BE2C (cell line): ENCODE measurements at regions not wholly inside any gene's neighbourhood (a gene's known extent, or its start where the extent isn't known, plus 50 kb on each side); places are given as distances from the start of the nearest gene placed in this dataset.

Experiments
- DNase-seq: peaks from one replicate; pipeline ENCODE4 v3.0.0-alpha.2; 2020
- H3K27me3 ChIP-seq: fragments of 250-450 bp; sonication (Bioruptor Pico); 2 replicates; pipeline ENCODE4 v1.5.1; 2020; ENCODE audit warnings: mild to moderate bottlenecking
- H3K36me3 ChIP-seq: fragments of 250-450 bp; sonication (Bioruptor Pico); 2 replicates; pipeline ENCODE4 v1.5.1; 2020; ENCODE audit warnings: mild to moderate bottlenecking
- H3K4me1 ChIP-seq: fragments of 250-450 bp; sonication (Bioruptor Pico); 2 replicates; pipeline ENCODE4 v1.5.1; 2020
- H3K4me3 ChIP-seq: 2 replicates; pipeline ENCODE4 v1.5.1; 2011; ENCODE audit warnings: low read depth, low read length
- H3K9me3 ChIP-seq: fragments of 250-450 bp; sonication (Bioruptor Pico); 2 replicates; pipeline ENCODE4 v1.5.1; 2020
- CTCF ChIP-seq: IDR thresholded peaks from 2 replicates; pipeline ENCODE4 v1.5.1; 2012; ENCODE audit warnings: mild to moderate bottlenecking, low read depth, low read length

DNA sequence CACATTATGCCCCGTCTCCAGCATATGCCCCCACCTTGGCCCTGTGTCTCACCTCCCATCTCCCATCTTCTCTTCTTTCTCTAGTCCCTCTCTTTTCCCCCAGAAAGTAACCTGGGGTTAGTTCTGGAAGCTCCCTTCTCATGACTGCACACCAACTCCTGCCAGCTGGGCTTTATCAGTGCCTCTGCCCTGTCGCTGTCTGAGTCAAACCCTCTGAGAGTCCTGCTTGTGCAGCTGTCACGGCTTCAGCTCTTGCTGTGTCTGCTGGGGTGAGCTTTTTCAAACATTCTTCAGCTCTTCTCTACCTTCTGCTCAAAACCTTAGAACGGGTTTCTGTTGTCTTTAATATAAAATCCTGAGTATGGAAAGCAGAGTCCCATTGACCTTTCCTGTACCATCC, 304.5 kb upstream of the B3GAT1 start:
- Histone ChIP-seq H3K4me3 (no peak overlapping the region), H3K9me3 (no peaks in the 10 kb centered on the region), H3K36me3 (no peaks in the 10 kb centered on the region), H3K27me3 (peaks cover 21% of the 10 kb centered on the region), H3K4me1 (no peaks in the 10 kb centered on the region)
- DNase-seq, result no peak
- TF ChIP-seq CTCF, result no peak

- Histone ChIP-seq H3K9me3 (no peaks in the 10 kb centered on the region), H3K4me3 (no peak overlapping the region), H3K4me1 (no peaks in the 10 kb centered on the region), H3K27me3 (peaks cover 22% of the 10 kb centered on the region), H3K36me3 (no peaks in the 10 kb centered on the region)
- DNase-seq, result no peak
- TF ChIP-seq CTCF, result no peak
Observed at GRCh38 chr11:134714021-134714656, 302.1 kb upstream of the B3GAT1 start.

DNA sequence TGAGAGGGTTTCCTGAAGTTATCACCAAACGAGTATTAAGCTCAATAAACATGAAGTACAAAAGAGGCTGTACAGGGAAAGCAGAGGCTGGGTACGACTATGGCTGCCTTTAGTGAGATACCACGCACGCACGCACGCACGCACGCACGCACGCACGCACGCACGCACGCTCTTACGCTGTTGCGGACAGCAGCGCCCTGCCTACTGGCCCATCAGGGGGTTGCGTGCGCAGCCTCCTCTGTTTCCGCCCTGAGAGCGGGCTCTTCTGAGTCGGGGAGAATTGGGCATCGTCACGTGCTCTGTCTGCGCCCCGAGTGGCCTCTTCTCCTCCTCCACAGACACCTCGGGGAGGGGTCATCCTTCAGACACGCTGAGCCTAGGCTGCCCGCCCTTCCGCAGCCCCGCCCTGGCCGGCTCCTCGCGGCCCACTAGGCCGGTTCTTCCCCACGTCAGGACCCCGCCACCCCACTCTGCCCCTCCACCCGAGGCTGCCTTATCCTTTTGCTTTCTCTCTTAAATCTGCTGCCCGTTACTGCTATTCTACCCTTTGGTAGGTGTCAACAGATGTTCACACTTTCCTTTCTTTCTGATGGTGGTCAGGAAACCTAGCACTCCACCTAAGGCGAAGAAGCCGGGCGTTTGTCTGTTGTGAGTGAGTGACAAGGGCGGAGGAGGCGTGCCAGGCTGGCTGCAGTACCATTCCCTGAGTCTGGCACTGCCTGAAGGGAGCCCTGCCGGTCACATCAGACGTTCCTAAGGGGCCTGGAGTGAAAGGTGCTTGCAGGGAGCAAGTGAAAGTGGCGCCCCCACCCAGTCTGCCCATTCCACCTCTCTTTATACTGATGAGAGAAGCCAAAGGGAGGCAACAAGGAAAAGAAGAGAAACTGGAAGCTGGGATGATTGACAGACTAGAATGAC, 300.4 kb upstream of the B3GAT1 start:
- Histone ChIP-seq H3K4me3 (no peak overlapping the region), H3K4me1 (no peaks in the 10 kb centered on the region), H3K36me3 (no peaks in the 10 kb centered on the region), H3K9me3 (no peaks in the 10 kb centered on the region), H3K27me3 (peaks cover 22% of the 10 kb centered on the region)
- DNase-seq, result no peak
- TF ChIP-seq CTCF, result no peak

DNA sequence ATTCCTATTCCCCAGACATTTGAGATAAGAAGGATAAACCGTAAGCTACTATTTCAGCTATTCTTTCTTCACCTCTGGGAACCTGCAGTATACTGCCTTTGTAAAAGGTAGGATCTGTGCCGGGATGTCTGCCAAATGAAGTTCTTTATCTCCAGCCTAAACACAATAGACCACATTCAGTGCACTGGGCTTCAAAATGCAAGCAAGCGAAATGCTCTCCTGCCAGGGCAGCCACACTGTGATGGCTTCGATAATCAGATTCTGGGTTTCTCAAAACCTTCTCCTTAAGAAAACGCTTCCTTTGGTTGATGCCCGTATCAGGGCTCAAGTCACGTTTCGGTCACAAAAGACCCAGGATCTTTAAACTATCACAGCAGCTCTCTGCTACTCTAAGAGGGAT, 299.5 kb upstream of the B3GAT1 start:
- H3K4me1 ChIP-seq, result no peaks in the 10 kb centered on the region
- DNase-seq, result no peak
- no peak overlapping the region for H3K4me3 ChIP-seq
- H3K27me3 ChIP-seq, result peaks cover 22% of the 10 kb centered on the region
- no peak for TF ChIP-seq CTCF
- no peaks in the 10 kb centered on the region for H3K9me3 ChIP-seq
- no peaks in the 10 kb centered on the region for H3K36me3 ChIP-seq

GRCh38 chr11:134710861-134711407, 298.9 kb upstream of the B3GAT1 start:
- no peaks in the 10 kb centered on the region for H3K9me3 ChIP-seq
- H3K36me3 ChIP-seq, result no peaks in the 10 kb centered on the region
- DNase-seq, result no peak
- no peak for TF ChIP-seq CTCF
- no peaks in the 10 kb centered on the region for H3K4me1 ChIP-seq
- no peak overlapping the region for H3K4me3 ChIP-seq
- H3K27me3 ChIP-seq, result peaks cover 22% of the 10 kb centered on the region

- no peak for DNase-seq
- no peaks in the 10 kb centered on the region for H3K36me3 ChIP-seq
- no peaks in the 10 kb centered on the region for H3K9me3 ChIP-seq
- TF ChIP-seq CTCF, result no peak
- no peaks in the 10 kb centered on the region for H3K4me1 ChIP-seq
- no peak overlapping the region for H3K4me3 ChIP-seq
- no peaks in the 10 kb centered on the region for H3K27me3 ChIP-seq
Observed at GRCh38 chr11:134705858-134706257, 293.8 kb upstream of the B3GAT1 start.
